ENCODE measurements at regions not wholly inside any gene's neighbourhood (a gene's known extent, or its start where the extent isn't known, plus 50 kb on each side); places are given as distances from the start of the nearest gene placed in this dataset.

- DNase-seq: no peak
Observed at GRCh38 chr14:94884616-94885230, 114.8 kb upstream of the GSC start.

- DNase-seq: no peak
Observed at GRCh38 chr14:94882401-94882800, 112.5 kb upstream of the GSC start.

- no peak for DNase-seq
Observed at GRCh38 chr14:94880876-94881275, 111.0 kb upstream of the GSC start.

- no peak for DNase-seq
Observed at GRCh38 chr14:94880106-94880505, 110.2 kb upstream of the GSC start.

GRCh38 chr14:94879537-94879936, 109.6 kb upstream of the GSC start:
- DNase-seq: no peak

- no peak for DNase-seq
Observed at GRCh38 chr14:94876306-94876705, 106.4 kb upstream of the GSC start.

GRCh38 chr14:94875256-94875655, 105.3 kb upstream of the GSC start:
- DNase-seq: no peak

GRCh38 chr14:94868772-94869072, 98.8 kb upstream of the GSC start:
- no peak for DNase-seq

GRCh38 chr14:94867946-94868771, 98.2 kb upstream of the GSC start:
- DNase-seq: no peak

- DNase-seq: no peak
Observed at GRCh38 chr14:94867209-94867608, 97.3 kb upstream of the GSC start.

GRCh38 chr14:94864387-94865195, 94.7 kb upstream of the GSC start:
- DNase-seq: no peak

- DNase-seq: no peak
Observed at GRCh38 chr14:94863366-94863765, 93.5 kb upstream of the GSC start.

GRCh38 chr14:94857950-94858349, 88.0 kb upstream of the GSC start:
- DNase-seq: no peak

GRCh38 chr14:94853920-94854319, 84.0 kb upstream of the GSC start:
- no peak for DNase-seq

- no peak for DNase-seq
Observed at GRCh38 chr14:94850309-94851211, 80.6 kb upstream of the GSC start.

- no peak for DNase-seq
Observed at GRCh38 chr14:94844593-94845152, 74.8 kb upstream of the GSC start.

- no peak for DNase-seq
Observed at GRCh38 chr14:94840467-94840866, 70.6 kb upstream of the GSC start.

- no peak for DNase-seq
Observed at GRCh38 chr14:94839348-94839747, 69.4 kb upstream of the GSC start.

GRCh38 chr14:94836849-94837248, 66.9 kb upstream of the GSC start:
- DNase-seq: no peak

GRCh38 chr14:94833633-94834032, 63.7 kb upstream of the GSC start:
- no peak for DNase-seq

GRCh38 chr14:94831085-94831484, 61.2 kb upstream of the GSC start:
- DNase-seq: no peak

GRCh38 chr14:94827711-94828447, 58.0 kb upstream of the GSC start:
- no peak for DNase-seq

Measured in activated CD8-positive, alpha-beta memory T cell treated with anti-CD3 and anti-CD28 coated beads, Interleukin-2, amount 50 U/mL, for 48 hours (primary cell).